LHCN-M2 (cell line): ENCODE measurements at regions not wholly inside any gene's neighbourhood (a gene's known extent, or its start where the extent isn't known, plus 50 kb on each side); places are given as distances from the start of the nearest gene placed in this dataset.
A peak's percentile ranks its signal among the peaks of the same experiment; 100 is the strongest.
"Not testable (repeated sequence)": the region's sequence is repeated elsewhere in the genome, so short reads cannot be mapped to it uniquely, and the experiment has no call there.

ENCODE experiments used
- DNase-seq: peaks from one replicate; pipeline ENCODE4 v3.0.0-alpha.2; 2012; ENCODE audit warnings: low read depth

GRCh38 chr2:129922571-129923264, 56.7 kb upstream of the RAB6C start:
- no peak for DNase-seq

GRCh38 chr2:129923265-129924091, 56.0 kb upstream of the RAB6C start:
- DNase-seq, result peak; percentile 0

GRCh38 chr2:129924115-129924514, 55.4 kb upstream of the RAB6C start:
- DNase-seq, result not testable (repeated sequence)

GRCh38 chr2:129925381-129925780, 54.1 kb upstream of the RAB6C start:
- DNase-seq, result no peak

GRCh38 chr2:129927696-129928095, 51.8 kb upstream of the RAB6C start:
- no peak for DNase-seq

- no peak for DNase-seq
These were observed 49.9 kb upstream of the RAB6C start for GRCh38 chr2:129929321-129930290.
